Muscle of leg (tissue), 3 donors: ENCODE measurements at regions not wholly inside any gene's neighbourhood (a gene's known extent, or its start where the extent isn't known, plus 50 kb on each side); places are given as distances from the start of the nearest gene placed in this dataset.

Source experiments
- DNase-seq: peaks from one replicate; pipeline ENCODE4 v3.0.0; 2013
- H3K27ac ChIP-seq: one replicate; pipeline ENCODE4 v1.5.1; 2013; ENCODE audit warnings: mild to moderate bottlenecking, low read length, control low read depth
- H3K27me3 ChIP-seq: one replicate; pipeline ENCODE4 v1.6.1; 2013; ENCODE audit warnings: low read length; ENCODE audit not compliant: control insufficient read depth, insufficient read depth
- H3K36me3 ChIP-seq: one replicate; pipeline ENCODE4 v1.6.1; 2013; ENCODE audit warnings: low read length; ENCODE audit not compliant: control insufficient read depth, insufficient read depth
- H3K4me1 ChIP-seq: one replicate; pipeline ENCODE4 v1.6.1; 2013; ENCODE audit warnings: low read length; ENCODE audit not compliant: control insufficient read depth, insufficient read depth
- H3K4me3 ChIP-seq: one replicate; pipeline ENCODE4 v1.5.1; 2013; ENCODE audit warnings: low read length, control low read depth
- H3K9me3 ChIP-seq: replicated peaks from 2 replicates; pipeline ENCODE4 v1.6.1; 2013; ENCODE audit warnings: low read depth, low read length; ENCODE audit not compliant: control insufficient read depth
- WGBS: methylation state at CpG from one replicate; pipeline ENCODE4 v1.1.5; 2013; ENCODE audit warnings: missing lambda C conversion rate; ENCODE audit not compliant: insufficient coverage; 5-methylcytosine and 5-hydroxymethylcytosine counted together

GRCh38 chr16:9598731-9599083, 507.3 kb downstream of the HAPSTR1 start:
- no peak overlapping the region for H3K4me3 ChIP-seq
- H3K27ac ChIP-seq = no peak overlapping the region
- WGBS = no CpG with 5 or more reads among the region's 3 CpGs

GRCh38 chr16:9599415-9600120, 508.1 kb downstream of the HAPSTR1 start:
- 100% methylated on average over 4 of the region's 8 CpGs for WGBS
- no peaks in the 10 kb centered on the region for H3K36me3 ChIP-seq
- H3K9me3 ChIP-seq = no peaks in the 10 kb centered on the region

More at GRCh38 chr16:9598731-9599083, 507.3 kb downstream of the HAPSTR1 start:
- peaks cover 7% of the 10 kb centered on the region for H3K4me1 ChIP-seq
- no peaks in the 10 kb centered on the region for H3K9me3 ChIP-seq
- DNase-seq = no peak
- H3K27me3 ChIP-seq = no peaks in the 10 kb centered on the region
- no peaks in the 10 kb centered on the region for H3K36me3 ChIP-seq

GRCh38 chr16:9602189-9602588, 510.7 kb downstream of the HAPSTR1 start:
- Histone ChIP-seq H3K4me3 (no peak overlapping the region), H3K4me1 (peaks cover 7% of the 10 kb centered on the region), H3K27me3 (no peaks in the 10 kb centered on the region), H3K27ac (no peak overlapping the region), H3K36me3 (no peaks in the 10 kb centered on the region), H3K9me3 (no peaks in the 10 kb centered on the region)
- DNase-seq = peak; percentile 14
- 24% methylated on average over 2 of the region's 4 CpGs for WGBS

More at GRCh38 chr16:9599415-9600120, 508.1 kb downstream of the HAPSTR1 start:
- H3K27me3 ChIP-seq = no peaks in the 10 kb centered on the region
- H3K4me3 ChIP-seq = no peak overlapping the region
- H3K27ac ChIP-seq = peak overlapping the region; percentile 47
- DNase-seq = peak; percentile 48
- H3K4me1 ChIP-seq = peaks cover 7% of the 10 kb centered on the region

- Histone ChIP-seq H3K4me3 (no peak overlapping the region), H3K4me1 (peaks cover 7% of the 10 kb centered on the region), H3K9me3 (no peaks in the 10 kb centered on the region), H3K27me3 (no peaks in the 10 kb centered on the region), H3K36me3 (no peaks in the 10 kb centered on the region), H3K27ac (no peak overlapping the region)
- DNase-seq = peak; percentile 10
- WGBS = 45% methylated on average over 5 of the region's 7 CpGs
Measured at GRCh38 chr16:9603316-9603715, 511.9 kb downstream of the HAPSTR1 start.

- DNase-seq = no peak
- Histone ChIP-seq H3K4me3 (no peak overlapping the region), H3K9me3 (no peaks in the 10 kb centered on the region), H3K27me3 (no peaks in the 10 kb centered on the region), H3K4me1 (no peaks in the 10 kb centered on the region), H3K27ac (no peak overlapping the region), H3K36me3 (no peaks in the 10 kb centered on the region)
- WGBS = no CpG with 5 or more reads among the region's 2 CpGs
Measured at GRCh38 chr16:9607515-9608230, 516.2 kb downstream of the HAPSTR1 start.

- Histone ChIP-seq H3K4me3 (no peak overlapping the region), H3K36me3 (no peaks in the 10 kb centered on the region), H3K27me3 (no peaks in the 10 kb centered on the region), H3K27ac (no peak overlapping the region), H3K9me3 (no peaks in the 10 kb centered on the region), H3K4me1 (no peaks in the 10 kb centered on the region)
- no peak for DNase-seq
- 66% methylated on average over 2 of the region's 5 CpGs for WGBS
Measured at GRCh38 chr16:9610727-9611126, 519.3 kb downstream of the HAPSTR1 start.

- H3K27me3 ChIP-seq = no peaks in the 10 kb centered on the region
- H3K36me3 ChIP-seq = no peaks in the 10 kb centered on the region
- 37% methylated on average over 4 of the region's 7 CpGs for WGBS
- H3K4me3 ChIP-seq = no peak overlapping the region
- H3K27ac ChIP-seq = no peak overlapping the region
- H3K4me1 ChIP-seq = no peaks in the 10 kb centered on the region
- H3K9me3 ChIP-seq = no peaks in the 10 kb centered on the region
- DNase-seq = no peak
Measured at GRCh38 chr16:9612267-9612666, 520.8 kb downstream of the HAPSTR1 start.

- H3K4me1 ChIP-seq = no peaks in the 10 kb centered on the region
- no peaks in the 10 kb centered on the region for H3K9me3 ChIP-seq
- DNase-seq = no peak
- H3K27ac ChIP-seq = no peak overlapping the region
- no peak overlapping the region for H3K4me3 ChIP-seq
- no peaks in the 10 kb centered on the region for H3K36me3 ChIP-seq
- no peaks in the 10 kb centered on the region for H3K27me3 ChIP-seq
- 78% methylated on average over 3 of the region's 6 CpGs for WGBS
Measured at GRCh38 chr16:9614389-9614788, 522.9 kb downstream of the HAPSTR1 start.

- Histone ChIP-seq H3K27me3 (no peaks in the 10 kb centered on the region), H3K36me3 (no peaks in the 10 kb centered on the region), H3K27ac (no peak overlapping the region), H3K9me3 (no peaks in the 10 kb centered on the region), H3K4me3 (no peak overlapping the region), H3K4me1 (no peaks in the 10 kb centered on the region)
- DNase-seq = no peak
- WGBS = no CpG with 5 or more reads among the region's 4 CpGs
Measured at GRCh38 chr16:9622268-9622667, 530.8 kb downstream of the HAPSTR1 start.

GRCh38 chr16:9625122-9625521, 533.7 kb downstream of the HAPSTR1 start:
- Histone ChIP-seq H3K9me3 (no peaks in the 10 kb centered on the region), H3K27me3 (no peaks in the 10 kb centered on the region), H3K4me3 (no peak overlapping the region), H3K4me1 (no peaks in the 10 kb centered on the region), H3K36me3 (no peaks in the 10 kb centered on the region), H3K27ac (no peak overlapping the region)
- 33% methylated on average over 1 of the region's 2 CpGs for WGBS
- DNase-seq = no peak
